ENCODE measurements at regions not wholly inside any gene's neighbourhood (a gene's known extent, or its start where the extent isn't known, plus 50 kb on each side); places are given as distances from the start of the nearest gene placed in this dataset.

DNA sequence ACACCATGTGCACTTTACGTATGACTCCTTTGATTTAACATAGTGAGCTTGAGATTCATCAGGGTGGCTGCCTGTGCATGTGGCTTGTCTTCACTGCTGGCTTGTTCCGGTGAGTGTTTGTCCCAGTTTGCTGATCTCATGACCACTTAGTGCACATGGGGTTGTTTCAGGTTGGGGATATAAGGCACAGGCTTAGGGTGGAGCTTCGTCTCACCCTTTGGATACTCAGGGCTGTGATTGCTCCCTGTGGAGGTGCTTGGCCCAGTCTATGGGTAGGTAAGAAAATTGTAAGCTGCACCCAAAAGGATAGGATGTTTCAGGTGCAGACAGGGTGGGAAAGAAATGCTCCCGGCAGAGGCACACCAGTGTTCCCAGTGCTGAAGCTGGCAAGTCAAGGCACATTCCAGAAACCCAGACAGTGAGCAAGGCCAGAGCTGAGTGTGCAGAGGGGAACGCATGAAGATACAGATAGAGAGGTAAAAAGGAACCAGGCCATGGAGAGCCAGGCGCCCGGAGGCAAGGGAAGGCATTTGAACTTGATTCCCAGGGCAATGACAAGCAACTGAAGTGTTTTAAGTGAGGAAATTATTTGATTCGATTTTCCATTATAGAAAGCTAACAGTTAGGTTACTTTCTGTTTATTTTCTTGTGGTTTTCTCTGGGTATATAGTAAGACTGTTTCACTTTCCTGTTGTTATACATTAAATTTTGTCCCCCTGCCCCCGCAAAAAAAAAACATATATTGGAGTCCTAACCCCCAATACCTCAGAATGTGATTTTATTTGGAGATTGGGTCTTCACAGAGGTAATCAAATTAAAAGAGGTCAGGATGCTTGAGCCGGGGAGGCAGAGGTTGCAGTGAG, 289.8 kb upstream of the KLF6 start:
- no peaks in the 10 kb centered on the region for H3K9me3 ChIP-seq (ENCODE audit: control insufficient read depth, insufficient read depth, low read depth, low read length)
- ChIA-PET POLR2A (no interaction called here), CTCF (interaction anchor here (0.6 to 0.7 kb wide), 2 partner anchors 186 to 602 kb away, joined by 3 to 6 read pairs; no protein-coding TSS in a partner anchor)
- TF ChIP-seq SP2 (tag by site-specific recombination; IDR thresholded peaks at IDR 0.05) (no peak), ZNF423 (tag by site-specific recombination; IDR thresholded peaks at IDR 0.05) (no peak), MYNN (tag by site-specific recombination; IDR thresholded peaks at IDR 0.05; ENCODE audit: borderline replicate concordance) (no peak), ZNF530 (tag by site-specific recombination; IDR thresholded peaks at IDR 0.05; ENCODE audit: low read depth) (no peak), GLIS1 (tag by site-specific recombination; IDR thresholded peaks at IDR 0.05) (no peak), SETDB1 (IDR thresholded peaks at IDR 0.05; ENCODE audit: insufficient read length, low read length) (no peak), ZNF302 (tag by site-specific recombination; IDR thresholded peaks at IDR 0.05; ENCODE audit: low read depth) (no peak), HOXD13 (CRISPR knock-in tag; IDR thresholded peaks at IDR 0.05; ENCODE audit: borderline replicate concordance) (no peak)
- TF ChIP-seq, protein P1, sequence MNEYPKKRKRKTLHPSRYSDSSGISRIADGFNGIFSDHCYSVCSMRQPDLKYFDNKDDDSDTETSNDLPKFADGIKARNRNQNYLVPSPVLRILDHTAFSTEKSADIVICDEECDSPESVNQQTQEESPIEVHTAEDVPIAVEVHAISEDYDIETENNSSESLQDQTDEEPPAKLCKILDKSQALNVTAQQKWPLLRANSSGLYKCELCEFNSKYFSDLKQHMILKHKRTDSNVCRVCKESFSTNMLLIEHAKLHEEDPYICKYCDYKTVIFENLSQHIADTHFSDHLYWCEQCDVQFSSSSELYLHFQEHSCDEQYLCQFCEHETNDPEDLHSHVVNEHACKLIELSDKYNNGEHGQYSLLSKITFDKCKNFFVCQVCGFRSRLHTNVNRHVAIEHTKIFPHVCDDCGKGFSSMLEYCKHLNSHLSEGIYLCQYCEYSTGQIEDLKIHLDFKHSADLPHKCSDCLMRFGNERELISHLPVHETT (tag by site-specific recombination; IDR thresholded peaks at IDR 0.05), result no peak
- no peak overlapping the region for H3K4me3 ChIP-seq (ENCODE audit: low read depth, low read length)
- H3K27ac ChIP-seq (ENCODE audit: extremely low read depth, low read depth, low read length), result no peak overlapping the region
- no peaks in the 10 kb centered on the region for H3K4me1 ChIP-seq (ENCODE audit: control insufficient read depth, insufficient read depth, low read length)
- no peaks in the 10 kb centered on the region for H3K36me3 ChIP-seq (ENCODE audit: control insufficient read depth in 2 of 2, insufficient read depth in 1 of 2, low read length in 2 of 2)

- H3K4me3 ChIP-seq (ENCODE audit: low read depth, low read length), result no peak overlapping the region
- H3K27ac ChIP-seq (ENCODE audit: extremely low read depth, low read depth, low read length), result no peak overlapping the region
- no peak for TF ChIP-seq BCL11B (tag by site-specific recombination; IDR thresholded peaks at IDR 0.05; ENCODE audit: low read depth)
- TF ChIP-seq SP3 (tag by site-specific recombination; IDR thresholded peaks at IDR 0.05), result no peak
- no peak for TF ChIP-seq GFI1B (tag by site-specific recombination; IDR thresholded peaks at IDR 0.05)
- TF ChIP-seq ZNF596 (tag by site-specific recombination; IDR thresholded peaks at IDR 0.05), result no peak
- TF ChIP-seq ZNF121 (tag by site-specific recombination; IDR thresholded peaks at IDR 0.05), result no peak
- TF ChIP-seq, protein P2, sequence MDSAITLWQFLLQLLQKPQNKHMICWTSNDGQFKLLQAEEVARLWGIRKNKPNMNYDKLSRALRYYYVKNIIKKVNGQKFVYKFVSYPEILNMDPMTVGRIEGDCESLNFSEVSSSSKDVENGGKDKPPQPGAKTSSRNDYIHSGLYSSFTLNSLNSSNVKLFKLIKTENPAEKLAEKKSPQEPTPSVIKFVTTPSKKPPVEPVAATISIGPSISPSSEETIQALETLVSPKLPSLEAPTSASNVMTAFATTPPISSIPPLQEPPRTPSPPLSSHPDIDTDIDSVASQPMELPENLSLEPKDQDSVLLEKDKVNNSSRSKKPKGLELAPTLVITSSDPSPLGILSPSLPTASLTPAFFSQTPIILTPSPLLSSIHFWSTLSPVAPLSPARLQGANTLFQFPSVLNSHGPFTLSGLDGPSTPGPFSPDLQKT (IDR thresholded peaks at IDR 0.05; ENCODE audit: borderline replicate concordance, low read depth, low read length), result no peak
- TF ChIP-seq ZNF169 (tag by site-specific recombination; IDR thresholded peaks at IDR 0.05), result no peak
- no peak for TF ChIP-seq RBAK (tag by site-specific recombination; IDR thresholded peaks at IDR 0.05)
- CTCF ChIA-PET, result interaction anchor here (0.6 to 1.0 kb wide), 2 partner anchors 9 to 603 kb away, joined by 3 read pairs; no protein-coding TSS in a partner anchor
- no peaks in the 10 kb centered on the region for H3K36me3 ChIP-seq (ENCODE audit: control insufficient read depth in 2 of 2, insufficient read depth in 1 of 2, low read length in 2 of 2)
- POLR2A ChIA-PET, result no interaction called here
- no peaks in the 10 kb centered on the region for H3K4me1 ChIP-seq (ENCODE audit: control insufficient read depth, insufficient read depth, low read length)
- no peaks in the 10 kb centered on the region for H3K9me3 ChIP-seq (ENCODE audit: control insufficient read depth, insufficient read depth, low read depth, low read length)
These were observed 288.9 kb upstream of the KLF6 start for GRCh38 chr10:4073912-4074311.

DNA sequence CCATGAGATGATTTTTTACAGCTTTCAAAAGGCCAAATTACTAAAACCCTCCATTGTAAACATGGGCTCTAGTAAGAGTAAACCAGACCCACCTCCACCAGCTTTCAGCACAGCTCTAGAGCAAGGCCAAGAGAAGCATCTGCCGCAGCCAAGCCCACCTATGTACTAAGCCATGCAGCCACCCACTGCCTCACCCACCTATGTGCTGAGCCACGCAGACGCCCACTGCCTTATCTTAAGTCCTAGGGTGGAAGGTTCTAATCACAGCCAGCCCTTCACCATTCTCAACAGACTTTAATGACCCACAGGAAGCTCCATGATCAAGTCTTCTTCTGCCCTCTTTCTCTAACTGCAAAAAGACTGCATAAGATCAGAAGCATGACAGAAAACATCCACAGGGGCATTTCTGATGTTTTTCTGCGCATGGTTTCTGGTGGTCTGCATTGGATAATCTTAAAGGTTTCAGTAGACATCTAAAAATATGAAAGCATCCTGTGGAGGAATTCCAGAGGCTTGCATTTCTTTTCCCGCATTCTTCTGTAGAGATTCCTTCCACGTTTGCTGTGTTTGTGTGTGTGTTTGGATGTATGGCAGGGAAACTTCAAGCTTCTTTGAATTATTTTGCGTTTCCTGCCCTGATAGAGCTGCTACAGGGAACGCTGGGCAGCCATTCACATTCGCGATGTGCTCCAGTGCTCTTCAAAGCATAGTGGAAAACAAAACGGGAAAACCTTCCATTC, 286.1 kb upstream of the KLF6 start:
- H3K9me3 ChIP-seq (ENCODE audit: control insufficient read depth, insufficient read depth, low read depth, low read length), result no peaks in the 10 kb centered on the region
- no peak overlapping the region for H3K27ac ChIP-seq (ENCODE audit: extremely low read depth, low read depth, low read length)
- no peaks in the 10 kb centered on the region for H3K36me3 ChIP-seq (ENCODE audit: control insufficient read depth in 2 of 2, insufficient read depth in 1 of 2, low read length in 2 of 2)
- CTCF ChIA-PET, result interaction anchor here (0.7 kb wide), 1 partner anchor 72 kb away, joined by 3 read pairs; no protein-coding TSS in a partner anchor
- H3K4me1 ChIP-seq (ENCODE audit: control insufficient read depth, insufficient read depth, low read length), result peaks cover 10% of the 10 kb centered on the region
- no peak overlapping the region for H3K4me3 ChIP-seq (ENCODE audit: low read depth, low read length)
- POLR2A ChIA-PET, result no interaction called here
- peak; percentile 86 for TF ChIP-seq EGR2 (tag by site-specific recombination; IDR thresholded peaks at IDR 0.05; ENCODE audit: low read depth)
- TF ChIP-seq ZNF660 (tag by site-specific recombination; IDR thresholded peaks at IDR 0.05), result no peak
- peak; percentile 78 for TF ChIP-seq ZFHX2 (tag by site-specific recombination; conservative IDR thresholded peaks at IDR 0.05)
